SU-DHL-6 (cell line): ENCODE measurements at regions not wholly inside any gene's neighbourhood (a gene's known extent, or its start where the extent isn't known, plus 50 kb on each side); places are given as distances from the start of the nearest gene placed in this dataset.

Source experiments
- H2AFZ ChIP-seq: fragments of 200-600 bp; sonication (generic); 2 replicates; pipeline ENCODE4 v1.6.1; 2014; ENCODE audit warnings: low read depth, mild to moderate bottlenecking, moderate library complexity, mixed read lengths, antibody characterized with exemption, low read length; ENCODE audit not compliant: severe bottlenecking
- H3F3A ChIP-seq: fragments of 200-600 bp; shearing (Covaris generic); 2 replicates; pipeline ENCODE4 v1.6.0; 2016; ENCODE audit warnings: antibody characterized with exemption, mild to moderate bottlenecking; ENCODE audit not compliant: insufficient read depth
- H3K27ac ChIP-seq: fragments of 200-600 bp; sonication (generic); 2 replicates; pipeline ENCODE4 v1.5.1; 2016; ENCODE audit warnings: low read depth, mild to moderate bottlenecking, low read length, moderate library complexity, mixed read lengths
- H3K27me3 ChIP-seq: fragments of 200-600 bp; sonication (generic), shearing (Covaris generic); 2 replicates; pipeline ENCODE4 v1.6.0; 2014; ENCODE audit warnings: mild to moderate bottlenecking, low read length
- H3K36me3 ChIP-seq: fragments of 200-600 bp; sonication (generic); 2 replicates; pipeline ENCODE4 v1.6.1; 2014; ENCODE audit warnings: mild to moderate bottlenecking, low read length, mixed read lengths
- H3K4me2 ChIP-seq: fragments of 300-600, 200-600 bp; shearing (Covaris generic), sonication (generic); 2 replicates; pipeline ENCODE4 v1.6.0; 2014; ENCODE audit warnings: low read length, low read depth, mild to moderate bottlenecking; ENCODE audit not compliant: poor library complexity, severe bottlenecking
- H3K4me3 ChIP-seq: fragments of 200-600 bp; sonication (generic); 2 replicates; pipeline ENCODE4 v1.5.1; 2014; ENCODE audit warnings: antibody characterized with exemption, low read length, mild to moderate bottlenecking, mixed read lengths; ENCODE audit not compliant: insufficient read depth, poor library complexity, severe bottlenecking
- H3K79me2 ChIP-seq: fragments of 200-600 bp; sonication (generic); 2 replicates; pipeline ENCODE4 v1.6.1; 2014; ENCODE audit warnings: mild to moderate bottlenecking, low read length, moderate library complexity; ENCODE audit not compliant: insufficient read depth
- H3K9ac ChIP-seq: fragments of 200-600 bp; sonication (generic); 2 replicates; pipeline ENCODE4 v1.7.0; 2014; ENCODE audit warnings: mild to moderate bottlenecking, low read length
- H3K9me2 ChIP-seq: fragments of 200-600 bp; sonication (generic); replicated peaks from 2 replicates; pipeline ENCODE4 v1.6.1; 2014; ENCODE audit warnings: low read length; ENCODE audit not compliant: insufficient read depth
- H3K9me3 ChIP-seq: fragments of 200-600 bp; sonication (generic); 2 replicates; pipeline ENCODE4 v1.6.1; 2014; ENCODE audit warnings: low read length, mixed read lengths; ENCODE audit not compliant: insufficient read depth
- H4K20me1 ChIP-seq: fragments of 200-600 bp; sonication (generic); 2 replicates; pipeline ENCODE4 v1.6.1; 2014; ENCODE audit warnings: low read depth, mild to moderate bottlenecking, antibody characterized with exemption, low read length, moderate library complexity, mixed read lengths
- EZH2phosphoT487 ChIP-seq: fragments of 200-600 bp; sonication (generic), shearing (Covaris generic); conservative IDR thresholded peaks from 2 replicates; pipeline ENCODE4 v1.6.1; 2018; ENCODE audit warnings: mild to moderate bottlenecking, antibody characterized with exemption, low read length, moderate library complexity, mixed read lengths
- TF ChIP-seq, protein P1 (sequence below): fragments of 200-600 bp; sonication (generic); IDR thresholded peaks from one replicate; pipeline ENCODE4 v1.5.1; 2017; ENCODE audit warnings: antibody characterized with exemption, mild to moderate bottlenecking, low read length, moderate library complexity; ENCODE audit not compliant: insufficient read depth, poor library complexity, severe bottlenecking

DNA sequence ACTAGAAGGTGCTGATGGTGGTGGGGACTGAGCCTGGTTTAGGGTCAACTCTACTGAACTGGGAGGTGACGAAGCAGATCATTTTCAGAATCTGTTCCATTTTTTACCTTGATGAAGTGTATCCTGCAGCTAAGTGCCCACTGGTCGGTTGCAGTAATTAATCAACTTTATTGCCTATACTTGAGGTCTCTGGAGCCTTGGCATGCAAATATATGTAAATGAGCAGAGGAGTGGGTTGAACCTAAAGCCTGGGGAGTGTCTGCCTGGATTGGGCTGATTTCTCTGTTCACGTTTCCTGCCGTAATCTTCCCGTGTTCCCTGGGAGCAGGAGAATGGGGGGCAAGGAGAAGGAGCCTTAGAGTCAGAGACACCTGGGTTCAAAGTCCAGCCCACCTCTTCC, 286.8 kb downstream of the PTPRU start:
- no peaks in the 10 kb centered on the region for H3K36me3 ChIP-seq
- H2AFZ ChIP-seq: no peak overlapping the region
- no peak overlapping the region for H3K27ac ChIP-seq
- H3K9me3 ChIP-seq: no peaks in the 10 kb centered on the region
- no peaks in the 10 kb centered on the region for H3K9me2 ChIP-seq
- TF ChIP-seq, protein P1, sequence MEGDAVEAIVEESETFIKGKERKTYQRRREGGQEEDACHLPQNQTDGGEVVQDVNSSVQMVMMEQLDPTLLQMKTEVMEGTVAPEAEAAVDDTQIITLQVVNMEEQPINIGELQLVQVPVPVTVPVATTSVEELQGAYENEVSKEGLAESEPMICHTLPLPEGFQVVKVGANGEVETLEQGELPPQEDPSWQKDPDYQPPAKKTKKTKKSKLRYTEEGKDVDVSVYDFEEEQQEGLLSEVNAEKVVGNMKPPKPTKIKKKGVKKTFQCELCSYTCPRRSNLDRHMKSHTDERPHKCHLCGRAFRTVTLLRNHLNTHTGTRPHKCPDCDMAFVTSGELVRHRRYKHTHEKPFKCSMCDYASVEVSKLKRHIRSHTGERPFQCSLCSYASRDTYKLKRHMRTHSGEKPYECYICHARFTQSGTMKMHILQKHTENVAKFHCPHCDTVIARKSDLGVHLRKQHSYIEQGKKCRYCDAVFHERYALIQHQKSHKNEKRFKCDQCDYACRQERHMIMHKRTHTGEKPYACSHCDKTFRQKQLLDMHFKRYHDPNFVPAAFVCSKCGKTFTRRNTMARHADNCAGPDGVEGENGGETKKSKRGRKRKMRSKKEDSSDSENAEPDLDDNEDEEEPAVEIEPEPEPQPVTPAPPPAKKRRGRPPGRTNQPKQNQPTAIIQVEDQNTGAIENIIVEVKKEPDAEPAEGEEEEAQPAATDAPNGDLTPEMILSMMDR: no peak
- TF ChIP-seq EZH2phosphoT487: no peak
- no peak overlapping the region for H3K9ac ChIP-seq
- H4K20me1 ChIP-seq: no peaks in the 10 kb centered on the region
- H3K4me2 ChIP-seq: no peak overlapping the region
- no peaks in the 10 kb centered on the region for H3K79me2 ChIP-seq
- no peaks in the 10 kb centered on the region for H3K27me3 ChIP-seq
- H3K4me3 ChIP-seq: no peak overlapping the region
- H3F3A ChIP-seq: no peaks in the 10 kb centered on the region

DNA sequence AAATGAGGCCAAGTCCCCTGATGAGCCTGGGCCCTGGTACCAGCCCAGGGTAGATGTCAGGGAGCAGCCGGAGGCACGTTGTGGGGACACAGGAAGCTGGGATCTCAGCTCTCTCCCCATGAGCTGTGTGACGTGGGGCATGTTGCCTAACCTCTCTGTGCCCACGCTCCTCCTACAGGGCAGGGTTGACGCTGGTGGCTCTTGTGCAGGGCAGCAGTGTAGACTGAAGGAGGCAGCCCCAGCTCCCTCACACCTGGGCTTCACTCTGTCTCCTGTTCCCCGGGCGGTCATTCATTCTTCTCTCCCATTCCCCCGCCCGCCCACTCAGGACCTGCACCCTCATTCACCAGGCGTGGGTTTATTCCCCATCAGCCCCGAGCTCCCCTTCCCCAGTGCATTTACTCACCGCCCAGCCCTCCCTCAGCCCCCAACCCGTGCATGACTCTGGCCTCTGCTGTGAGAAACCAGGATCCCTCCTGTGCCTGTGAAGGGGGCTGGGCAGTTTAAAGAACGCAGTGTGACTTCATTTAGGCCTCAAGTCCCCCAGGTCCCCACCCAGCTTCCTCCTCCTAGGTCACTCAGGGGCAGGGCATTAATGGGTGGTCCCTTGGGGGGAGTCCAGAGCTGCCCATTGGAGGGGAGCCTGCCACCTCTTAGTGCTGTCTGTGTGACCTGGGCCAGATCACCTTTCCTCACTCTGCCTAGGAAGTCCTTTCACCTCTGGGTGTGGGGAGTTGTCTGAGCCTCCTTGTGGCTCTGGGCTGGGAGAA, 285.7 kb downstream of the PTPRU start:
- Histone ChIP-seq H3K4me3 (no peak overlapping the region), H2AFZ (no peak overlapping the region), H3K9me3 (no peaks in the 10 kb centered on the region), H3K9ac (no peak overlapping the region), H3K36me3 (no peaks in the 10 kb centered on the region), H3K9me2 (no peaks in the 10 kb centered on the region), H3K27ac (no peak overlapping the region), H4K20me1 (no peaks in the 10 kb centered on the region), H3K27me3 (no peaks in the 10 kb centered on the region), H3K79me2 (no peaks in the 10 kb centered on the region), H3K4me2 (no peak overlapping the region), H3F3A (no peaks in the 10 kb centered on the region)
- no peak for TF ChIP-seq EZH2phosphoT487
- TF ChIP-seq, protein P1: no peak

DNA sequence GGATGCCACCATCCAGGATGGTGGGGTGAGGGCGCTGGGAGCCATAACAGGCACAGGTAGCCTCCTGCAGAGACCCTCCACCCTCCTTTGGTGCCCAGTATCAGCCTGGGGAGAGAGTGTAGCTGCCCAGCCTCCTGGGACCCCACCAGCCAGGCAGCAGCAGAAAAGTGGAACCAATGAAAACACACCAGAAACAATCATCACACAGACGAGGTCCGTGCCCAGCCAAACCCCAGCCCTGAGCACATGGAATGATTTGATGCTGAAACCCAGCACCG, 285.1 kb downstream of the PTPRU start:
- Histone ChIP-seq H3K9me2 (no peaks in the 10 kb centered on the region), H3K4me2 (no peak overlapping the region), H3K79me2 (no peaks in the 10 kb centered on the region), H3K9ac (no peak overlapping the region), H3K9me3 (no peaks in the 10 kb centered on the region), H4K20me1 (no peaks in the 10 kb centered on the region), H3K27me3 (no peaks in the 10 kb centered on the region), H3K36me3 (no peaks in the 10 kb centered on the region), H2AFZ (no peak overlapping the region), H3K4me3 (no peak overlapping the region), H3K27ac (no peak overlapping the region), H3F3A (no peaks in the 10 kb centered on the region)
- no peak for TF ChIP-seq EZH2phosphoT487
- TF ChIP-seq, protein P1: no peak
